ENCODE measurements at regions not wholly inside any gene's neighbourhood (a gene's known extent, or its start where the extent isn't known, plus 50 kb on each side); places are given as distances from the start of the nearest gene placed in this dataset.
"Not testable (repeated sequence)": the region's sequence is repeated elsewhere in the genome, so short reads cannot be mapped to it uniquely, and the experiment has no call there.

- Histone ChIP-seq H3K36me3 (ENCODE audit: control insufficient read depth, insufficient read depth, low read length) (no peaks in the 10 kb centered on the region), H3K4me1 (ENCODE audit: control insufficient read depth, insufficient read depth, low read length) (peaks cover under 1% of the 10 kb centered on the region), H3K27ac (ENCODE audit: insufficient read depth, low read depth, low read length, poor library complexity, severe bottlenecking) (no peak overlapping the region), H3K9me3 (ENCODE audit: control insufficient read depth, low read length) (no peaks in the 10 kb centered on the region), H3K4me3 (ENCODE audit: insufficient read depth, low read depth, low read length) (no peak overlapping the region), H3K27me3 (ENCODE audit: control insufficient read depth, insufficient read depth, low read length, poor library complexity, severe bottlenecking) (no peaks in the 10 kb centered on the region)
- 84 to 88% methylated on average over 4 of the region's 4 CpGs for WGBS, 2 experiments
These were observed 209.2 kb upstream of the GADL1 start for GRCh38 chr3:31103623-31104180.

GRCh38 chr3:31105011-31105410 is 210.6 kb upstream of the GADL1 start:
- 91 to 100% methylated on average over 1 of the region's 1 CpG for WGBS, 2 experiments
- no peak overlapping the region for H3K4me3 ChIP-seq (ENCODE audit: insufficient read depth, low read depth, low read length)
- no peaks in the 10 kb centered on the region for H3K36me3 ChIP-seq (ENCODE audit: control insufficient read depth, insufficient read depth, low read length)
- no peaks in the 10 kb centered on the region for H3K27me3 ChIP-seq (ENCODE audit: control insufficient read depth, insufficient read depth, low read length, poor library complexity, severe bottlenecking)
- no peaks in the 10 kb centered on the region for H3K4me1 ChIP-seq (ENCODE audit: control insufficient read depth, insufficient read depth, low read length)
- no peak overlapping the region for H3K27ac ChIP-seq (ENCODE audit: insufficient read depth, low read depth, low read length, poor library complexity, severe bottlenecking)
- H3K9me3 ChIP-seq (ENCODE audit: control insufficient read depth, low read length), result no peaks in the 10 kb centered on the region

GRCh38 chr3:31105438-31106077 is 211.1 kb upstream of the GADL1 start:
- Histone ChIP-seq H3K4me1 (ENCODE audit: control insufficient read depth, insufficient read depth, low read length) (no peaks in the 10 kb centered on the region), H3K27ac (ENCODE audit: insufficient read depth, low read depth, low read length, poor library complexity, severe bottlenecking) (no peak overlapping the region), H3K36me3 (ENCODE audit: control insufficient read depth, insufficient read depth, low read length) (no peaks in the 10 kb centered on the region), H3K9me3 (ENCODE audit: control insufficient read depth, low read length) (no peaks in the 10 kb centered on the region), H3K4me3 (ENCODE audit: insufficient read depth, low read depth, low read length) (no peak overlapping the region), H3K27me3 (ENCODE audit: control insufficient read depth, insufficient read depth, low read length, poor library complexity, severe bottlenecking) (no peaks in the 10 kb centered on the region)
- WGBS, 2 experiments, result 93 to 100% methylated on average over 2 of the region's 2 CpGs

- Histone ChIP-seq H3K27ac (ENCODE audit: insufficient read depth, low read depth, low read length, poor library complexity, severe bottlenecking) (no peak overlapping the region), H3K27me3 (ENCODE audit: control insufficient read depth, insufficient read depth, low read length, poor library complexity, severe bottlenecking) (no peaks in the 10 kb centered on the region), H3K36me3 (ENCODE audit: control insufficient read depth, insufficient read depth, low read length) (no peaks in the 10 kb centered on the region), H3K9me3 (ENCODE audit: control insufficient read depth, low read length) (no peaks in the 10 kb centered on the region), H3K4me3 (ENCODE audit: insufficient read depth, low read depth, low read length) (no peak overlapping the region), H3K4me1 (ENCODE audit: control insufficient read depth, insufficient read depth, low read length) (no peaks in the 10 kb centered on the region)
- WGBS, 2 experiments, result 96 to 98% methylated on average over 2 of the region's 2 CpGs
These were observed 211.7 kb upstream of the GADL1 start for GRCh38 chr3:31106204-31106603.

GRCh38 chr3:31106912-31107311 is 212.5 kb upstream of the GADL1 start:
- H3K27ac ChIP-seq (ENCODE audit: insufficient read depth, low read depth, low read length, poor library complexity, severe bottlenecking), result no peak overlapping the region
- H3K9me3 ChIP-seq (ENCODE audit: control insufficient read depth, low read length), result no peaks in the 10 kb centered on the region
- WGBS, 2 experiments, result 94 to 98% methylated on average over 2 of the region's 2 CpGs
- no peaks in the 10 kb centered on the region for H3K4me1 ChIP-seq (ENCODE audit: control insufficient read depth, insufficient read depth, low read length)
- no peaks in the 10 kb centered on the region for H3K27me3 ChIP-seq (ENCODE audit: control insufficient read depth, insufficient read depth, low read length, poor library complexity, severe bottlenecking)
- H3K36me3 ChIP-seq (ENCODE audit: control insufficient read depth, insufficient read depth, low read length), result no peaks in the 10 kb centered on the region
- no peak overlapping the region for H3K4me3 ChIP-seq (ENCODE audit: insufficient read depth, low read depth, low read length)

- Histone ChIP-seq H3K36me3 (ENCODE audit: control insufficient read depth, insufficient read depth, low read length) (no peaks in the 10 kb centered on the region), H3K4me3 (ENCODE audit: insufficient read depth, low read depth, low read length) (no peak overlapping the region), H3K27ac (ENCODE audit: insufficient read depth, low read depth, low read length, poor library complexity, severe bottlenecking) (no peak overlapping the region), H3K27me3 (ENCODE audit: control insufficient read depth, insufficient read depth, low read length, poor library complexity, severe bottlenecking) (no peaks in the 10 kb centered on the region), H3K9me3 (ENCODE audit: control insufficient read depth, low read length) (no peaks in the 10 kb centered on the region), H3K4me1 (ENCODE audit: control insufficient read depth, insufficient read depth, low read length) (no peaks in the 10 kb centered on the region)
- 95 to 100% methylated on average over 1 of the region's 1 CpG for WGBS, 2 experiments
These were observed 220.4 kb upstream of the GADL1 start for GRCh38 chr3:31114929-31115283.

- H3K4me1 ChIP-seq (ENCODE audit: control insufficient read depth, insufficient read depth, low read length); H3K27ac ChIP-seq (ENCODE audit: insufficient read depth, low read depth, low read length, poor library complexity, severe bottlenecking); H3K27me3 ChIP-seq (ENCODE audit: control insufficient read depth, insufficient read depth, low read length, poor library complexity, severe bottlenecking); H3K4me3 ChIP-seq (ENCODE audit: insufficient read depth, low read depth, low read length); H3K36me3 ChIP-seq (ENCODE audit: control insufficient read depth, insufficient read depth, low read length); H3K9me3 ChIP-seq (ENCODE audit: control insufficient read depth, low read length): not testable (repeated sequence)
- 86 to 93% methylated on average over 2 of the region's 2 CpGs for WGBS, 2 experiments
These were observed 221.1 kb upstream of the GADL1 start for GRCh38 chr3:31115531-31115930.

GRCh38 chr3:31116651-31117050 is 222.2 kb upstream of the GADL1 start:
- Histone ChIP-seq H3K9me3 (ENCODE audit: control insufficient read depth, low read length) (no peaks in the 10 kb centered on the region), H3K27me3 (ENCODE audit: control insufficient read depth, insufficient read depth, low read length, poor library complexity, severe bottlenecking) (no peaks in the 10 kb centered on the region), H3K4me3 (ENCODE audit: insufficient read depth, low read depth, low read length) (no peak overlapping the region), H3K4me1 (ENCODE audit: control insufficient read depth, insufficient read depth, low read length) (no peaks in the 10 kb centered on the region), H3K27ac (ENCODE audit: insufficient read depth, low read depth, low read length, poor library complexity, severe bottlenecking) (no peak overlapping the region), H3K36me3 (ENCODE audit: control insufficient read depth, insufficient read depth, low read length) (no peaks in the 10 kb centered on the region)
- WGBS, 2 experiments, result 95 to 100% methylated on average over 2 of the region's 2 CpGs

- no peaks in the 10 kb centered on the region for H3K36me3 ChIP-seq (ENCODE audit: control insufficient read depth, insufficient read depth, low read length)
- WGBS, 2 experiments, result 93 to 95% methylated on average over 2 of the region's 2 CpGs
- H3K4me3 ChIP-seq (ENCODE audit: insufficient read depth, low read depth, low read length), result no peak overlapping the region
- no peaks in the 10 kb centered on the region for H3K9me3 ChIP-seq (ENCODE audit: control insufficient read depth, low read length)
- no peak overlapping the region for H3K27ac ChIP-seq (ENCODE audit: insufficient read depth, low read depth, low read length, poor library complexity, severe bottlenecking)
- H3K27me3 ChIP-seq (ENCODE audit: control insufficient read depth, insufficient read depth, low read length, poor library complexity, severe bottlenecking), result no peaks in the 10 kb centered on the region
- H3K4me1 ChIP-seq (ENCODE audit: control insufficient read depth, insufficient read depth, low read length), result no peaks in the 10 kb centered on the region
These were observed 223.4 kb upstream of the GADL1 start for GRCh38 chr3:31117854-31118253.

- Histone ChIP-seq H3K4me1 (ENCODE audit: control insufficient read depth, insufficient read depth, low read length) (peaks cover 14% of the 10 kb centered on the region), H3K4me3 (ENCODE audit: insufficient read depth, low read depth, low read length) (no peak overlapping the region), H3K36me3 (ENCODE audit: control insufficient read depth, insufficient read depth, low read length) (no peaks in the 10 kb centered on the region), H3K27me3 (ENCODE audit: control insufficient read depth, insufficient read depth, low read length, poor library complexity, severe bottlenecking) (no peaks in the 10 kb centered on the region), H3K9me3 (ENCODE audit: control insufficient read depth, low read length) (no peaks in the 10 kb centered on the region), H3K27ac (ENCODE audit: insufficient read depth, low read depth, low read length, poor library complexity, severe bottlenecking) (no peak overlapping the region)
- WGBS, 2 experiments, result 96 to 100% methylated on average over 1 of the region's 1 CpG
These were observed 229.9 kb upstream of the GADL1 start for GRCh38 chr3:31124373-31124772.

Measured in ectodermal cell (in vitro differentiated cells).